ENCODE measurements at regions not wholly inside any gene's neighbourhood (a gene's known extent, or its start where the extent isn't known, plus 50 kb on each side); places are given as distances from the start of the nearest gene placed in this dataset.

GRCh38 chr6:90941885-90942284 is 355.0 kb upstream of the MAP3K7 start:
- Histone ChIP-seq H3K27me3 (replicated peaks; ENCODE audit: control insufficient read depth, insufficient read depth, low read length) (no peaks in the 10 kb centered on the region; the same call in 1 of the 2 replicates), H3K4me1 (no peaks in the 10 kb centered on the region), H3K9me3 (no peaks in the 10 kb centered on the region), H3K4me3 (ENCODE audit: low read depth, low read length) (no peak overlapping the region), H3K36me3 (ENCODE audit: control insufficient read depth, insufficient read depth, low read length) (no peaks in the 10 kb centered on the region)
- intact Hi-C loops (cut with micrococcal nuclease; ENCODE audit: unreplicated experiment): loop anchor here (1.0 to 5.0 kb wide), 4 partner anchors 40 to 1835 kb away; no protein-coding TSS in a partner anchor
- no peak for TF ChIP-seq CTCF (IDR thresholded peaks at IDR 0.05; ENCODE audit: insufficient read depth in 1 of 2, low read depth in 1 of 2, low read length in 1 of 2, severe bottlenecking in 1 of 2, unreplicated experiment in 1 of 2)
- H3K27ac Mint-ChIP-seq (ENCODE audit: unreplicated experiment): no peak overlapping the region
- BruUV-seq (replicated peaks): no TSS peak
- ChIA-PET POLR2A (no interaction called here), CTCF (no interaction called here)
- no peak for DNase-seq
- no peaks in the 10 kb centered on the region for H3K4me1 Mint-ChIP-seq (ENCODE audit: low read depth, unreplicated experiment)
- H3K36me3 Mint-ChIP-seq (ENCODE audit: insufficient read depth, unreplicated experiment): no peaks in the 10 kb centered on the region
- no peak overlapping the region for H3K4me3 Mint-ChIP-seq (ENCODE audit: unreplicated experiment)
- H3K9me3 Mint-ChIP-seq (ENCODE audit: unreplicated experiment): no peaks in the 10 kb centered on the region
- H3K27me3 Mint-ChIP-seq (ENCODE audit: insufficient read depth, unreplicated experiment): no peaks in the 10 kb centered on the region

- no TSS peak for BruUV-seq (replicated peaks)
- Mint-ChIP-seq H3K27ac (ENCODE audit: unreplicated experiment) (no peak overlapping the region), H3K27me3 (ENCODE audit: insufficient read depth, unreplicated experiment) (no peaks in the 10 kb centered on the region), H3K36me3 (ENCODE audit: insufficient read depth, unreplicated experiment) (no peaks in the 10 kb centered on the region), H3K4me3 (ENCODE audit: unreplicated experiment) (no peak overlapping the region), H3K4me1 (ENCODE audit: low read depth, unreplicated experiment) (no peaks in the 10 kb centered on the region), H3K9me3 (ENCODE audit: unreplicated experiment) (no peaks in the 10 kb centered on the region)
- TF ChIP-seq CTCF (IDR thresholded peaks at IDR 0.05; ENCODE audit: insufficient read depth in 1 of 2, low read depth in 1 of 2, low read length in 1 of 2, severe bottlenecking in 1 of 2, unreplicated experiment in 1 of 2): peak; percentile 45 to 58
- intact Hi-C loops (cut with micrococcal nuclease; ENCODE audit: unreplicated experiment): loop anchor here (1.0 to 5.0 kb wide), 4 partner anchors 41 to 1836 kb away; no protein-coding TSS in a partner anchor
- peak in 1 of 2 experiments; percentile 46 for DNase-seq
- H3K4me1 ChIP-seq: no peaks in the 10 kb centered on the region
- no peaks in the 10 kb centered on the region for H3K36me3 ChIP-seq (ENCODE audit: control insufficient read depth, insufficient read depth, low read length)
- H3K27me3 ChIP-seq (replicated peaks; ENCODE audit: control insufficient read depth, insufficient read depth, low read length): no peaks in the 10 kb centered on the region; the same call in 1 of the 2 replicates
- POLR2A ChIA-PET: no interaction called here
- no peaks in the 10 kb centered on the region for H3K9me3 ChIP-seq
- H3K4me3 ChIP-seq (ENCODE audit: low read depth, low read length): no peak overlapping the region
- CTCF ChIA-PET: no interaction called here
Observed at GRCh38 chr6:90940812-90941481, 354.1 kb upstream of the MAP3K7 start.

- H3K4me3 ChIP-seq (ENCODE audit: low read depth, low read length): no peak overlapping the region
- no TSS peak for BruUV-seq (replicated peaks)
- Mint-ChIP-seq H3K4me3 (ENCODE audit: unreplicated experiment) (no peak overlapping the region), H3K27me3 (ENCODE audit: insufficient read depth, unreplicated experiment) (no peaks in the 10 kb centered on the region), H3K27ac (ENCODE audit: unreplicated experiment) (no peak overlapping the region), H3K4me1 (ENCODE audit: low read depth, unreplicated experiment) (no peaks in the 10 kb centered on the region), H3K36me3 (ENCODE audit: insufficient read depth, unreplicated experiment) (no peaks in the 10 kb centered on the region), H3K9me3 (ENCODE audit: unreplicated experiment) (no peaks in the 10 kb centered on the region)
- H3K4me1 ChIP-seq: no peaks in the 10 kb centered on the region
- H3K27me3 ChIP-seq (replicated peaks; ENCODE audit: control insufficient read depth, insufficient read depth, low read length): no peaks in the 10 kb centered on the region; the same call in 1 of the 2 replicates
- intact Hi-C loops (cut with micrococcal nuclease; ENCODE audit: unreplicated experiment): loop anchor here (5.0 kb wide), 2 partner anchors 1702 to 1837 kb away; no protein-coding TSS in a partner anchor
- H3K9me3 ChIP-seq: no peaks in the 10 kb centered on the region
- TF ChIP-seq CTCF (IDR thresholded peaks at IDR 0.05; ENCODE audit: insufficient read depth in 1 of 2, low read depth in 1 of 2, low read length in 1 of 2, severe bottlenecking in 1 of 2, unreplicated experiment in 1 of 2): no peak
- no peak for DNase-seq
- POLR2A ChIA-PET: no interaction called here
- CTCF ChIA-PET: no interaction called here
- H3K36me3 ChIP-seq (ENCODE audit: control insufficient read depth, insufficient read depth, low read length): no peaks in the 10 kb centered on the region
Observed at GRCh38 chr6:90939906-90940305, 353.0 kb upstream of the MAP3K7 start.

All from Caco-2 (cell line).